NCI-H748 (cell line): ENCODE measurements at regions not wholly inside any gene's neighbourhood (a gene's known extent, or its start where the extent isn't known, plus 50 kb on each side); places are given as distances from the start of the nearest gene placed in this dataset.
A peak's percentile ranks its signal among the peaks of the same experiment; 100 is the strongest.
"Not testable (repeated sequence)": the region's sequence is repeated elsewhere in the genome, so short reads cannot be mapped to it uniquely, and the experiment has no call there.

ENCODE experiments used
- DNase-seq: peaks from one replicate; lab custom pipeline; 2025; ENCODE audit not compliant: unreplicated experiment; lab: John Stamatoyannopoulos, UW

GRCh38 chr18:22563164-22563583 is 145.5 kb upstream of the CTAGE1 start:
- peak; percentile 59 for DNase-seq

- DNase-seq = no peak
These were observed 146.3 kb upstream of the CTAGE1 start for GRCh38 chr18:22564036-22564435.

GRCh38 chr18:22566703-22567420 is 149.1 kb upstream of the CTAGE1 start:
- no peak for DNase-seq

DNA sequence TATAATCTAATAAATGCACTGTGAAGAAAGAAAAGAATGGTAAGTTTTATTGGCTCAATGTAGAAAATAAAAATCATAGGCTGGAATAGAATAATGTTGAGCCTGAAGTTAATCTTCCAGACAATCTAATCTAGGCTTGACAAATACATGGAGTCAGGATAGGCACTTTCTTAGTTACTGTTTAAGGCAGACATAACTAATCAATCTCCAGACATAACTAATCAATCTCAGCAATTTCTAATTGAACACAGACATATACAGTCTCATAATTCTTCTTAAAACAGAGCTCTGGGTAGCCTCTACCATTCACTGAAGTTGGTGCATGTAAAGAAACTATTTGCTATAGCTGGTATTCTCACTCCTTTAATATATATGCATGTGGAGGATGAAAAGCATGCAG is 150.1 kb upstream of the CTAGE1 start:
- DNase-seq = no peak

DNA sequence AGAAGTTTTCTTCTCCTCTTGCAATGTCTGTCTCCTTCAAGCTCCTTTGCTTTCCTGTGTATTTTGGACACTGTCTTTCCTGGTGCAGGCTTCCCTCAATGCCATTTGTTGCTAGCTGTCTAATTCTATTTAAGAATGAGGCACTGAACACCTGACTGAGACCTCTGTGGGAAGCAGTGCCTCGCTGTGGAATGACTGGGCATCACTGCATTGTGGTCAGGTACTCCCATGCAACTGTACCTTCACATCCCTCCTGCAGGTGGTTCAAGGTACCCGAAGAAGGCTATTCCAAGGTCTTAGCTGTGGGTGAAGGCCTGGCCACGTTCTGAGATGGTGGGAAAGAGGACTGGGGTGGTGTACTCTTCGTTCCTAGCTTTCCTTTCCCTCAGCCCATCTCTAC is 152.8 kb upstream of the CTAGE1 start:
- no peak for DNase-seq

- no peak for DNase-seq
These were observed 154.6 kb upstream of the CTAGE1 start for GRCh38 chr18:22572341-22572740.

DNA sequence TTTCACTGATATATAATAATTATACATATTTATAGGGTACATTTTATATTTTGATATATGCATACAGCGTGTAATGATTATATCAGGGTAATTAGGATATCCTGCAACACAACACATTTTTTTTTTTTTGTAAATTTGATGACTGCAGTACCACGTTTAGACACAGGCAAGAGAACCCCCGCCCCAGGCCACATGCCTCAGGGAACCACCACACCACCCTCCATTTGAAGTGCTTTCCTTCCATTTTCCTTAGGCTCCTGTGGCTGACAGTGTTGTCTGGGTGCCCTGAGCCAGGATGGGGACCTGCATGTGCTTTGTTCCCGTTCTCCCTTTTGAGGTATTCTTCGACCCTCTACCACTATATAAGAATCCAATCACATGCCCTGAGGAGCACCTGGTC is 161.6 kb upstream of the CTAGE1 start:
- DNase-seq = no peak

DNA sequence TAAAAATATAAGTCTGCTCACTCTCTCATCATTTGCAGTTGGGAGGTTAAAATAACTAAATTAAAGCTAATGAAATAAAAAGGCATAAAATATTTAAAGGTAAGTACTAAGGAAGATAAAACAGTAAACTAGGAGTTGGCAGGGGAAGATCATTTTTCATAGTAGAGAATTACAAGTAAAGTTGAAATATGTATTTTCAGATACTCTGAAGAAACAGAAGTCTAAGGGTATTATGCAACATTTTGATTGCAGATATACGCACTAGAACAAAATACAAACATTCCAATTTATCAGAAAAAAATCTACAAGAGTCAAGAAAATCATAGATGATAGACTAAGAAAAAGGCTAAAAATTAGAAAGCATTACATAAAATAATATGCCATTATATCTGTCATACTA is 167.6 kb upstream of the CTAGE1 start:
- DNase-seq = no peak

DNA sequence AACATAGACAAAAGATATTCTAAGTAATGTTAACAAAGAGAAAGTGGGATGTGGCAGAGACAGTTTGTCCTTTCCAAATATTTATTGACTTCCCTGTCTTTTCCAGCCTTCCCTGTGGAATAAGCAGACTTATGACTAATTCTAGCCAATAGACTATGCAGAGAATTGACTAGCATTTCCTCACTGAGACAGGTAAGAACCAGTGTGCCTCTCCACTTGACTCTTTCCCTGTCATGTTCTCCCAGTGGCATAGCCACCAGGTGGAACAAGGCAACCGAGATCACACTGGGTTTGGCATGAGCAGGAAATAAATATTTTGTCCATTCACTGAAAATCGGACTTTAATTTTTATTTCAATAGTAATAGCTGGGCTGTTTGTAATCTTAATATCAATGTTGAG is 168.1 kb upstream of the CTAGE1 start:
- no peak for DNase-seq

- no peak for DNase-seq
These were observed 173.5 kb upstream of the CTAGE1 start for GRCh38 chr18:22591222-22591621.

GRCh38 chr18:22594155-22594690 is 176.5 kb upstream of the CTAGE1 start:
- no peak for DNase-seq

- DNase-seq = no peak
These were observed 183.8 kb upstream of the CTAGE1 start for GRCh38 chr18:22601481-22601880.

DNA sequence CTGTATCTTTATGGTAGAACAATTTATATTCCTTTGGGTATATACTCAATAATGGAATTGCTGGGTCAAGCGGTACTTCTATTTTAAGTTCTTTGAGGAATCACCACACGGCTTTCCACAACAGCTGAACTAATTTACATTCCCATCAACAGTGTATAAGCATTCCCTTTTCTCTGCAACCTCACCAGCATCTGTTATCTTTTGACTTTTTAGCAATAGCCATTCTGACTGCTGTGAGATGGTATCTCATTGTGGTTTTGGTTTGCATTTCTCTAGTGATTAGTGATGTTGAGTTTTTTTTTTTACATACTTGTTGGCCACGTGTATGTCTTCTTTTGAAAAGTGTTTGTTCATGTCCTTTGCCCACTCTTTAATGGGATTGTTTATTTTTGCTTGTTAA is 184.7 kb upstream of the CTAGE1 start:
- DNase-seq = not testable (repeated sequence)

GRCh38 chr18:22603902-22604301 is 186.2 kb upstream of the CTAGE1 start:
- no peak for DNase-seq

GRCh38 chr18:22604390-22604985 is 186.8 kb upstream of the CTAGE1 start:
- DNase-seq = no peak

DNA sequence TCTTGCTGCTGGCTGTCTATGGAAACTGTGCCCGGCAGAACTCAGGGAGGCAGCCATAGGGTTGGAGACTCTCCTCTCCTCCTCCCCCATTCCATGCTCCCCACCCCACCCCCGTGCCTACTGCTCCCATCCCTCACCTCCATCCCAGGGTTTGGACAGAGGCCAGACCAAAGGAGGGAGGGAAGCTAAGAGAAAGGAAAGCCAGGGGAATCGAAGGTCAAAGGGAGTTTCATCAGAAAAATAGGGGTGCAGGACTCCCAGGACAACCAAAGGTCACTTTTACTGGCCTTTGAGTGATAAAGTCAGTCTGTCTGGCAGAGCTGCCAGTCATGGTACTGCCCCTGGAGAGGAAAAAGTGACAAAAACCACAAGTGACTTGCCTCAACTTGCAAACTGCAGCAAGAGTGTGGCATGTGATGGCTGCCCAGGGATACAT is 187.3 kb upstream of the CTAGE1 start:
- no peak for DNase-seq

DNA sequence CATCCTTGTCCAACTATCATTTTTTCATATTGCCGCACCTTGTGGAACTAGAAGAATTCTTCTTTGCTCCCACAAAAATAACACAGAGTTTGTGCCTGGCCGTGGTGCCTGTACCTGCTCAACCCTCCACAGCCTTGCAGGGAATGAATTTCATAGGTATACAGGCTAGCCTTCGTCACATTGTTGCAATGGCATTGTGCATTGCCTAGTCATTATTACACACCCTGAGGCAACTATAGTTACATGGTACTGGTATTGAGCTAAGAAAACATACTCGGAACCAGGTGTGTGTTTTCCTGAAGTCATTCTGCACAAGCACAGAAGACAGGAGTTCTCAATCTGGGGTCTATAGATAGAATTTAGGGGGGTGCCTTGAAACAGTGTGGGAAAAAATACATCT is 188.0 kb upstream of the CTAGE1 start:
- no peak for DNase-seq

- DNase-seq = no peak
These were observed 189.0 kb upstream of the CTAGE1 start for GRCh38 chr18:22606563-22607283.

DNA sequence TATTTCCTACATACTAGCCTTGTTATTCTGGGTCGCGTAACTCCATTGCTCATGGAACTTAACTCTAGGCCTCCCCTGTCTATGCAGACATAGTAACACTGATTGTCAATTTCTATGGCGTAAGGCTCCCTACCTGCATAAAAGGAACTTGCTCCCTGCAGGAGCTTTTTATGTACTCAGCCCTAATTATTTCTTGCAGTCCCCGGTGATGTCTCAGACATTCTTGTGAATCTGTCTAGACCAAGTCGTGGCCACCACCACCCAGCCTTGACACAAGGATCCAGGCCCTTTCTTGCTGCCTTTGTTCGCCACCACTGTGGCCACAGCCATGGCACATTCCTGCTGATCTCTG is 189.5 kb upstream of the CTAGE1 start:
- no peak for DNase-seq

DNA sequence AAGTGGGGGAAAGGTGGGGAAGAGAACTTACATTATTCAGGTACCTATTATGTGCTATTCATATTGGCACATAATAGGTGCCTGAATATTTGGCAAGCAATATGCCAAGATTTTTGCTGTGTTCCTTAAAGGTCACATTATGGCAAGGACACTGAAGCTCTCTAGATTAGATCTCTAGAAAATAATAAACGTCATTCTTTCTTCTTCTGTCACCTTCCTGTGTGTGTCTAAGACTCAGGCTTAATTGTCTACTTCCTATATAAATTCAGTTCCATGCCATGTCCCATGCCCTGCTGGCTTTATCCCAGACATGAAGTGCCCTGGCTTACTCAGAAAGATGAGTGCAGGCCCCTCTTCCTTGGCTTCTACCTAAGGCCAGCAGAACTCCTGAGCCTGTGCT is 191.1 kb upstream of the CTAGE1 start:
- DNase-seq = no peak

DNA sequence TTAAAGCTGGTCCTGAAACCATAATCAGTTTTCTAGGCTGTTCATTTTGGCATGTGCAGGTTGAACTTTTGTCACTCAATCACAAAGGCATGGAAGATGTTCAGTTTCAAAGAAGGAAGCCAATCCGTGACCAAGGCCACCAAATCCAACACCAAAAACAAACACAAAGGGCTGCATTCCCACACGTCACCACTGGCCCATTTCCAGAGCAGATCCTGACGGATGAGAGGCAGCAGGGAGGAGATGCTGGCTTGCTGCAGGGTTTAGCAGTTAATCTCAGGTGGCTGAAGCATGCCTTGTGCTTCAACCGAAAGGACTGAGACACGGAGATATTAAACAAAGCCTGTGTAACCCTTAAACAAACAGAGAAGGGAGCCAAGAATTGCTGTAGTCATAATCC is 191.9 kb upstream of the CTAGE1 start:
- no peak for DNase-seq

- DNase-seq = no peak
These were observed 195.5 kb upstream of the CTAGE1 start for GRCh38 chr18:22613058-22613690.
